Heart left ventricle (tissue), 16 donors: ENCODE measurements at regions not wholly inside any gene's neighbourhood (a gene's known extent, or its start where the extent isn't known, plus 50 kb on each side); places are given as distances from the start of the nearest gene placed in this dataset.

Source experiments
- ATAC-seq, 4 donors: fragments of 200-7000 bp; cut with Tn5 transposase; one replicate each; pipeline ENCODE4 v1.9.1; 2020 to 2022; ENCODE audit warnings: moderate library complexity in 4 of 4, mild to moderate bottlenecking in 3 of 4, moderate number of reproducible peaks in 1 of 4
- DNase-seq, 5 donors: peaks; one replicate each; pipeline ENCODE4 v3.0.0-alpha.2; 2020
- H3K27ac ChIP-seq, 12 donors: fragments of 200-600 bp; sonication (generic) in 4 of 12; one replicate each; pipeline versions ENCODE4 v1.5.0 to v1.8.0; 2016 to 2022; ENCODE audit warnings: mild to moderate bottlenecking in 2 of 12
- H3K27me3 ChIP-seq, 9 donors: fragments of 200-600 bp; sonication (generic) in 2 of 9; one replicate each; pipeline versions ENCODE4 v1.5.1 to v1.8.0; 2016 to 2022; ENCODE audit warnings: mild to moderate bottlenecking in 3 of 9
- H3K36me3 ChIP-seq, 9 donors: fragments of 200-600 bp; sonication (generic) in 2 of 9; one replicate each; pipeline versions ENCODE4 v1.5.0 to v1.8.0; 2018 to 2022; ENCODE audit warnings: mild to moderate bottlenecking in 2 of 9
- H3K4me1 ChIP-seq, 12 donors: fragments of 200-600 bp; sonication (generic) in 4 of 12; one replicate each; pipeline versions ENCODE4 v1.5.0 to v1.8.0; 2016 to 2022; ENCODE audit warnings: mild to moderate bottlenecking in 3 of 12
- H3K4me3 ChIP-seq, 12 donors: fragments of 200-600 bp; sonication (generic) in 4 of 12; one replicate each; pipeline versions ENCODE4 v1.5.0 to v1.8.0; 2017 to 2022; ENCODE audit warnings: mild to moderate bottlenecking in 9 of 12, moderate library complexity in 4 of 12
- H3K9me3 ChIP-seq, 12 donors: fragments of 200-600 bp; sonication (generic) in 4 of 12; one replicate each; pipeline versions ENCODE4 v1.5.0 to v1.8.0; 2016 to 2022; ENCODE audit warnings: mild to moderate bottlenecking in 1 of 12
- POLR2A ChIP-seq, 2 donors: fragments of 450-650 bp; IDR thresholded peaks; one replicate each; pipeline ENCODE4 v1.6.1; 2017; ENCODE audit warnings: antibody characterized with exemption in 2 of 2, mild to moderate bottlenecking in 2 of 2, moderate library complexity in 2 of 2
- WGBS, 4 donors: extraction: QIAGEN DNeasy Blood & Tissue Kit in 2 of 4; methylation state at CpG; one replicate each; pipeline versions ENCODE4 v1.1.5 to v1.1.7; 2013 to 2018; 5-methylcytosine and 5-hydroxymethylcytosine counted together
- intact Hi-C, 10 donors: fragments of 100-400 bp; cut with DNase I; formaldehyde crosslinking; loops; one replicate each; pipeline versions ENCODE4 v1.11.1 to v1.14.2; 2022
- TF ChIP-seq, protein P1 (sequence below), 12 donors: fragments of 200-600 bp; sonication (generic) in 4 of 12; IDR thresholded peaks; one replicate each; pipeline versions ENCODE4 v1.5.0 to v1.8.0; 2018 to 2022; ENCODE audit warnings: antibody characterized with exemption in 12 of 12, mild to moderate bottlenecking in 5 of 12
- donor health status: ischemic (EF 13 %, LVEDD 7.1; RV severe dilation, severe dysfunction).
- donor health status: healthy with polysubstance abuse.
- donor health status: DM: no; HTN: yes; CAD: no.
- donor health status: DM: no; HTN: no; CAD: no.
- donor health status: ischemic (EF 25% LVEDD 6.9; RV normal size, moderate dysfunction).
- donor health status: ischemic (EF 25% LVEDD 5.7; RV mildly dilated, moderate dysfunction).
- donor health status: healthy.
- donor health status: DM: yes; HTN: yes; CAD: no.
- donor health status: ischemic (EF 35%, LVEDD 5.7; RV mildly dilated, moderate dysfunction).
- donor health status: nonischemic (EF 11% LVEDD 7.7; RV severe dilation, severe dysfunction).
- donor health status: DM: yes; HTN: yes; CAD: no.
- donor health status: PGD.
- donor health status: ischemic (EF 29% LVEDD 5.4; RV normal size, mild dysfunction).
- donor health status: nonischemic (EF 23%, LVEDD 6.1; RV moderate dilation, normal function).

- Histone ChIP-seq H3K4me3 (no peak overlapping the region), H3K4me1 (no peaks in the 10 kb centered on the region), H3K36me3 (no peaks in the 10 kb centered on the region), H3K27ac (no peak overlapping the region), H3K9me3 (peaks cover 0 to 3% (median 0%) of the 10 kb centered on the region in 12 donors), H3K27me3 (no peaks in the 10 kb centered on the region)
- no peak for DNase-seq
- WGBS, 4 donors = 75 to 85% (median 82%) methylated on average over 2 of the region's 2 CpGs
- no peak for TF ChIP-seq POLR2A (IDR thresholded peaks at IDR 0.05)
- TF ChIP-seq, protein P1, sequence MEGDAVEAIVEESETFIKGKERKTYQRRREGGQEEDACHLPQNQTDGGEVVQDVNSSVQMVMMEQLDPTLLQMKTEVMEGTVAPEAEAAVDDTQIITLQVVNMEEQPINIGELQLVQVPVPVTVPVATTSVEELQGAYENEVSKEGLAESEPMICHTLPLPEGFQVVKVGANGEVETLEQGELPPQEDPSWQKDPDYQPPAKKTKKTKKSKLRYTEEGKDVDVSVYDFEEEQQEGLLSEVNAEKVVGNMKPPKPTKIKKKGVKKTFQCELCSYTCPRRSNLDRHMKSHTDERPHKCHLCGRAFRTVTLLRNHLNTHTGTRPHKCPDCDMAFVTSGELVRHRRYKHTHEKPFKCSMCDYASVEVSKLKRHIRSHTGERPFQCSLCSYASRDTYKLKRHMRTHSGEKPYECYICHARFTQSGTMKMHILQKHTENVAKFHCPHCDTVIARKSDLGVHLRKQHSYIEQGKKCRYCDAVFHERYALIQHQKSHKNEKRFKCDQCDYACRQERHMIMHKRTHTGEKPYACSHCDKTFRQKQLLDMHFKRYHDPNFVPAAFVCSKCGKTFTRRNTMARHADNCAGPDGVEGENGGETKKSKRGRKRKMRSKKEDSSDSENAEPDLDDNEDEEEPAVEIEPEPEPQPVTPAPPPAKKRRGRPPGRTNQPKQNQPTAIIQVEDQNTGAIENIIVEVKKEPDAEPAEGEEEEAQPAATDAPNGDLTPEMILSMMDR (IDR thresholded peaks at IDR 0.05) = peak in 8 of 12 donors; percentile 15 to 48 (median 38)
- peak in 1 of 4 donors; percentile 52 for ATAC-seq
- intact Hi-C loops = loop anchor here in 9 of 10 donors (2.0 to 10.0 kb wide), 8 partner anchors 262 to 465 kb away; no protein-coding TSS in a partner anchor
These were observed 61.1 kb upstream of the NPSR1 start for GRCh38 chr7:34596887-34597286.

- ATAC-seq (peak; percentile 83 to 95 (median 92)), DNase-seq (peak in 4 of 5 donors; percentile 50 to 65 (median 58))
- no peak overlapping the region for H3K4me3 ChIP-seq
- peak overlapping the region in 11 of 12 donors; percentile 11 to 78 (median 48) for H3K27ac ChIP-seq
- H3K4me1 ChIP-seq = peaks cover 0 to 13% (median 0%) of the 10 kb centered on the region in 12 donors
- no peaks in the 10 kb centered on the region for H3K36me3 ChIP-seq
- WGBS, 4 donors = 37 to 39% (median 38%) methylated on average over 3 of the region's 3 CpGs
- intact Hi-C loops = no loop called here
- no peaks in the 10 kb centered on the region for H3K27me3 ChIP-seq
- TF ChIP-seq, protein P1 (IDR thresholded peaks at IDR 0.05) = no peak
- TF ChIP-seq POLR2A (IDR thresholded peaks at IDR 0.05) = no peak
- H3K9me3 ChIP-seq = peaks cover 0 to 9% (median 0%) of the 10 kb centered on the region in 12 donors
These were observed 54.1 kb upstream of the NPSR1 start for GRCh38 chr7:34603711-34604444.
